Pancreas (tissue), 10 donors: ENCODE measurements at regions not wholly inside any gene's neighbourhood (a gene's known extent, or its start where the extent isn't known, plus 50 kb on each side); places are given as distances from the start of the nearest gene placed in this dataset.
A peak's percentile ranks its signal among the peaks of the same experiment; 100 is the strongest.

Experiments
- ATAC-seq, 4 donors: fragments of 200-7000 bp; cut with Tn5 transposase; one replicate each; pipeline versions ENCODE4 v1.8.0 to v1.9.1; 2020; ENCODE audit warnings: mild to moderate bottlenecking in 4 of 4, moderate library complexity in 4 of 4
- DNase-seq, 6 donors: peaks; one replicate each; pipeline ENCODE4 v3.0.0-alpha.2; 2020
- FAIRE-seq: peaks from 2 replicates; lab custom pipeline; 2012; peaks lifted over from hg19 to GRCh38; lab: Jason Lieb, UNC
- H3K27ac ChIP-seq, 4 donors: fragments of 200-600 bp; sonication (generic); 1 replicate in 3 of 4; 2 replicates in 1 of 4; pipeline versions ENCODE4 v1.5.0 to v1.8.0; 2020
- H3K27me3 ChIP-seq, 4 donors: fragments of 200-600 bp; one replicate each; pipeline ENCODE4 v1.8.0; 2021
- H3K36me3 ChIP-seq, 3 donors: fragments of 200-600 bp; sonication (generic) in 1 of 3; one replicate each; pipeline versions ENCODE4 v1.5.0 to v1.8.0; 2020 to 2021
- H3K4me1 ChIP-seq, 3 donors: fragments of 200-600 bp; one replicate each; pipeline ENCODE4 v1.8.0; 2021
- H3K4me3 ChIP-seq, 4 donors: fragments of 200-600 bp; sonication (generic) in 2 of 4; one replicate each; pipeline versions ENCODE4 v1.5.0 to v1.8.0; 2020 to 2021
- H3K9me3 ChIP-seq, 4 donors: fragments of 200-600 bp; one replicate each; pipeline ENCODE4 v1.8.0; 2021
- WGBS, 2 donors: extraction: QIAGEN DNeasy Blood & Tissue Kit; methylation state at CpG; one replicate each; pipeline ENCODE4 v1.1.7; 2013; 5-methylcytosine and 5-hydroxymethylcytosine counted together
- intact Hi-C, 3 donors: fragments of 100-400 bp; cut with DNase I; formaldehyde crosslinking; loops; one replicate each; pipeline versions ENCODE4 v1.11.1 to v1.14.2; 2022
- TF ChIP-seq, protein P1 (sequence below), 4 donors: fragments of 200-600 bp; sonication (generic) in 3 of 4; IDR thresholded peaks; one replicate each; pipeline versions ENCODE4 v1.5.0 to v1.8.0; 2021; ENCODE audit warnings: antibody characterized with exemption in 4 of 4
- donor health status: healthy with polysubstance abuse.
- donor health status: DM: no; HTN: no; CAD: no; lungs with moderate emphysema.
- donor health status: DM: no; HTN: no; CAD: no.
- donor health status: control.
- donor health status: control.
- donor health status: Bipolar disorder and iron deficiency.
- donor health status: DM: yes; HTN: yes; CAD: no.
- donor health status: DM: no; HTN: no; CAD: no.
- donor health status: DM: no; HTN: no; CAD: no.
- donor health status: DM: yes; HTN: yes; CAD: no.

DNA sequence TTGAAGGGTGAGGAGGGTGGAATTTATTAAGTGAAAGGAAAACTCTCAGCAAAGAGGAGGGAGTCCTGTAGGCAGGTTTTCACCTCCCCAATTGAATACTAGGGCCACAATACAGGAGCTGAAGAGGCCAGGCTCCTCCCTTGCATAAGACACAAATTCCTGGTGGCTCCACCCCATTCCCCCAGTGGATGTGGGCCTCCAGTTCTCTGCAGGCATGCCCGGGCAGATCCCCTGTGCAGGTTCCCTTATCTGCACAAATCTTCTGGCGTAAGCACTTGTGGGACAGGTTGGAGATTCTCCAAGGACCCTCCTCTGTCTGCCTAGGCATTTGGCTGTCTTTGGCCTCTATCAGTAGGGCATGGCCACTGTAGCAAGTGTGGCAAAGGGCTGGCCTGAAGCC is 847.1 kb upstream of the MBL2 start:
- FAIRE-seq (no peak), ATAC-seq (no peak), DNase-seq (no peak)
- intact Hi-C loops = no loop called here
- Histone ChIP-seq H3K27ac (no peak overlapping the region), H3K4me3 (no peak overlapping the region), H3K4me1 (no peaks in the 10 kb centered on the region), H3K36me3 (no peaks in the 10 kb centered on the region), H3K9me3 (no peaks in the 10 kb centered on the region), H3K27me3 (no peaks in the 10 kb centered on the region)
- TF ChIP-seq, protein P1, sequence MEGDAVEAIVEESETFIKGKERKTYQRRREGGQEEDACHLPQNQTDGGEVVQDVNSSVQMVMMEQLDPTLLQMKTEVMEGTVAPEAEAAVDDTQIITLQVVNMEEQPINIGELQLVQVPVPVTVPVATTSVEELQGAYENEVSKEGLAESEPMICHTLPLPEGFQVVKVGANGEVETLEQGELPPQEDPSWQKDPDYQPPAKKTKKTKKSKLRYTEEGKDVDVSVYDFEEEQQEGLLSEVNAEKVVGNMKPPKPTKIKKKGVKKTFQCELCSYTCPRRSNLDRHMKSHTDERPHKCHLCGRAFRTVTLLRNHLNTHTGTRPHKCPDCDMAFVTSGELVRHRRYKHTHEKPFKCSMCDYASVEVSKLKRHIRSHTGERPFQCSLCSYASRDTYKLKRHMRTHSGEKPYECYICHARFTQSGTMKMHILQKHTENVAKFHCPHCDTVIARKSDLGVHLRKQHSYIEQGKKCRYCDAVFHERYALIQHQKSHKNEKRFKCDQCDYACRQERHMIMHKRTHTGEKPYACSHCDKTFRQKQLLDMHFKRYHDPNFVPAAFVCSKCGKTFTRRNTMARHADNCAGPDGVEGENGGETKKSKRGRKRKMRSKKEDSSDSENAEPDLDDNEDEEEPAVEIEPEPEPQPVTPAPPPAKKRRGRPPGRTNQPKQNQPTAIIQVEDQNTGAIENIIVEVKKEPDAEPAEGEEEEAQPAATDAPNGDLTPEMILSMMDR (IDR thresholded peaks at IDR 0.05) = no peak
- 67 to 68% methylated on average over 2 of the region's 2 CpGs for WGBS, 2 donors

DNA sequence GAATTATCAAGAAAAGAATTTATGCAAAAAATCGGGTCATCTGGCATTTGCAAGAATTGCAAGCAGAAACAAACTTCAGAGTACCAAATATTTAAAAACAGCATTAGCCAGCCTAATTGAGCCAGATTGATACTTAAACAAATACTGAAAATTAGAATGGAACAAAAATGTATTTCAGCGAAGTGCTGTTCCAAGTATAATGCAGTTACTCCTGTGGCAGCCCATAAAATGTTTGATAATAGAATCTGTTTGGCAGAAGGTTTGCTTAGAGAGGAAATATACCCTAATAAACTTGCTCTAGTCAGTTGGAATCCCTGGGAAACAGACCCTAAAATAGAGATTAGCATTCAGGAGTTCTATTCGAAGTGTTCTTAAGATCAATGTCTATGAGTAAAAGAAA is 835.1 kb upstream of the MBL2 start:
- no peaks in the 10 kb centered on the region for H3K9me3 ChIP-seq
- no peaks in the 10 kb centered on the region for H3K36me3 ChIP-seq
- 55 to 61% methylated on average over 3 of the region's 3 CpGs for WGBS, 2 donors
- no peak for DNase-seq
- H3K4me1 ChIP-seq = no peaks in the 10 kb centered on the region
- no peak overlapping the region for H3K4me3 ChIP-seq
- intact Hi-C loops = no loop called here
- FAIRE-seq = no peak
- TF ChIP-seq, protein P1 (IDR thresholded peaks at IDR 0.05) = no peak
- no peaks in the 10 kb centered on the region for H3K27me3 ChIP-seq
- H3K27ac ChIP-seq = no peak overlapping the region
- no peak for ATAC-seq

DNA sequence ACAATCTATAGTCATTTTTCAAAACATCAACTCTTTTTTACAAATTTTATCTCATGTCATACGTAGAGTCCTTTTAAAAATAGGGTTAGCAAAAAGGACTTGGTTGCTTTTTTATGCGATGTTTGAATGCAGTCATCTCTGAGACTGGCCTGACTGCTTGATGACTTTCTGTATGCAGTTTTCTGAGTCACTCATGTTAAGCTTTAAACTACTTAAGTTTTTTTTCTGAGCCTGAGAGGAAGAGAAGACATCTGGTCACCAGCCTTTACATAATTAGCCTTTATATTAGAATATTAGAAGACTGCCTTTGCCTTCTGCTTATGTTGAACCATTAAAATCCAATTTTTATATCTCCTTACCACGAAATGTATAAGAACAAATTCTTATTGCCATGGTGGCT is 834.4 kb upstream of the MBL2 start:
- intact Hi-C loops = no loop called here
- Histone ChIP-seq H3K4me3 (no peak overlapping the region), H3K9me3 (no peaks in the 10 kb centered on the region), H3K27ac (no peak overlapping the region), H3K27me3 (no peaks in the 10 kb centered on the region), H3K4me1 (peaks cover 0 to under 1% (median 0%) of the 10 kb centered on the region in 3 donors), H3K36me3 (no peaks in the 10 kb centered on the region)
- DNase-seq = no peak
- TF ChIP-seq, protein P1 (IDR thresholded peaks at IDR 0.05) = no peak
- ATAC-seq = no peak
- WGBS, 2 donors = 69 to 73% methylated on average over 3 of the region's 3 CpGs
- no peak for FAIRE-seq

DNA sequence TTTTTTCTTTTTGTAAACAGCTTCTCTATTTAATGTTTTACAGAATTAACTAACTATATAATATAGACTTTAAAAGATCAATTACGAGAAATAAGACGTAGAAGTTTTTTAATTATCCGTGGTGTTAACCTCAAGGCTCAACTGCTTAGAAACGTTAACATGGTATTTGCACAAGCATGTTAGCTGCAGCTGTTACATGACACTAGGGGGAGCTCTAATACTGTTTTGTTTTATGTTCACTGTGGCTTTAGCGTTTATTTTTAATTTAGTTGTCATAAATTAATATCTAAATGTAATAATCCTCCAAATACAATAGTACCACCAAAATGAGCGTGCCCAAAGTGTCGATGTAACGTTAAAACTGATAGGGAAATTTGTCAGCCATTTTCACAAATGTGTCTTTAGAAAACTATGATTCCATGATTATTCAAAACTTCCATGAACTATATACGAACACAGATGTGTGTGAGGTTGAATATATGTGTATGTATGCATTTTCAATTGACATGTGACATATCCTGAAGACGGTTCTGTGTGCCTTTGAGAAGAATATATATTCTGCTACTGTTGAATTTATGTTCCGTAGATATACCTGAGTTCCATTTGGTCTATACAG is 828.8 kb upstream of the MBL2 start:
- ATAC-seq = peak; percentile 63 to 85 (median 75)
- intact Hi-C loops = no loop called here

DNA sequence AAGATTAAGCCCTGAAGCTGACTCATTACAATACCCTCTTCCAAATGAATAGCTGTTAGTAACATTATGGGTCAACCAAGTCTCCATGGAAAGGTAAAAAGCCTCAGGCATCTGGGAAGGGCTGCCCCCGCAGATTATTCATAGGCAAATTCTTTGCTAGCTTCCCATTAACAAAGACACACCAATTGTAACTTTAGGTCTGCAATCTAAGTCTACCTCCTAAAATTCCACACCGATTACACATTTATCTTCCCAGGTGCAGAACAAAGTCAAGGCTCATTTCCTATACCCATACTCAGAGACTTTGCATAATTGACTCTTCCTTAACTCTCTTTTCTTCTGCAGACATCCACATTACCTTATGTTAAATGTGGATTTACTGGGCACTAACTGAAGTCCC is 826.3 kb upstream of the MBL2 start:
- intact Hi-C loops = no loop called here
- ATAC-seq (no peak), DNase-seq (no peak), FAIRE-seq (no peak)
- Histone ChIP-seq H3K4me3 (no peak overlapping the region), H3K4me1 (peaks cover 0 to 7% (median 0%) of the 10 kb centered on the region in 3 donors), H3K27me3 (no peaks in the 10 kb centered on the region), H3K9me3 (no peaks in the 10 kb centered on the region), H3K27ac (no peak overlapping the region), H3K36me3 (no peaks in the 10 kb centered on the region)
- TF ChIP-seq, protein P1 (IDR thresholded peaks at IDR 0.05) = no peak
- 54 to 63% methylated on average over 2 of the region's 2 CpGs for WGBS, 2 donors

More for the DNA sequence above, 828.8 kb upstream of the MBL2 start:
- no peak overlapping the region for H3K27ac ChIP-seq
- no peaks in the 10 kb centered on the region for H3K27me3 ChIP-seq
- no peaks in the 10 kb centered on the region for H3K9me3 ChIP-seq
- H3K36me3 ChIP-seq = no peaks in the 10 kb centered on the region
- peak; percentile 87 for FAIRE-seq
- no peak overlapping the region for H3K4me3 ChIP-seq
- no peak for DNase-seq
- peaks cover 0 to 7% (median 0%) of the 10 kb centered on the region in 3 donors for H3K4me1 ChIP-seq
- TF ChIP-seq, protein P1 (IDR thresholded peaks at IDR 0.05) = peak; percentile 52 to 76 (median 68)
- 3% methylated on average over 11 of the region's 11 CpGs for WGBS, 2 donors
